ENCODE measurements at regions not wholly inside any gene's neighbourhood (a gene's known extent, or its start where the extent isn't known, plus 50 kb on each side); places are given as distances from the start of the nearest gene placed in this dataset.

GRCh38 chr2:194826241-194826640 is 830.8 kb upstream of the SLC39A10 start:
- DNase-seq, result no peak
- Histone ChIP-seq H3K9me2 (replicated peaks; ENCODE audit: insufficient read depth, low read length) (no peaks in the 10 kb centered on the region), H3K4me2 (ENCODE audit: low read depth, low read length) (no peak overlapping the region)

DNA sequence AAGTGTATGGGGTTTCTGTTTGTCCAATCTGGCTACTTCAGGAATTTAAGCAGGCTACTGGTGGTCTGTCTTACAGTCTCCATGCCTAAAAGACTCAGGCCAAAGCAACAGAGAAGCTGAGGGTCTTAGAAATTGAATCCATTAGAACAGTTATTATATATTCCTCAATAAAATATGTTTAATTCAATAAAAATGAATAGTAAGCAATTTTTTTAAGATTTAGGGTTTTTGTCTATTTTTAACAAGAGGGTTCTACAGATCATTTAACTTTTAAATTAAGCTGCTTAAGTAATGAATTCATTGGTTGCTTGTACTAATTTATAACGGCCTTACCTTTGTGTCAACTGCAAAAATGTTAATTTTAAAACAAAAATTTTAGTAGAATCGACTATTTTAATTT is 832.6 kb upstream of the SLC39A10 start:
- Histone ChIP-seq H3F3A (ENCODE audit: insufficient read depth, low read length) (no peaks in the 10 kb centered on the region), H3K9me3 (replicated peaks; ENCODE audit: insufficient read depth, low read length) (no peaks in the 10 kb centered on the region), H3K27me3 (replicated peaks; ENCODE audit: insufficient read depth, low read length) (no peaks in the 10 kb centered on the region), H3K9ac (ENCODE audit: low read length) (no peak overlapping the region), H3K4me2 (ENCODE audit: low read depth, low read length) (no peak overlapping the region), H3K9me2 (replicated peaks; ENCODE audit: insufficient read depth, low read length) (no peaks in the 10 kb centered on the region), H3K4me3 (ENCODE audit: low read length) (no peak overlapping the region), H3K36me3 (replicated peaks; ENCODE audit: insufficient read depth, low read length) (no peaks in the 10 kb centered on the region), H2AFZ (ENCODE audit: low read length) (no peak overlapping the region), H4K20me1 (ENCODE audit: insufficient read depth, low read length) (no peaks in the 10 kb centered on the region), H3K79me2 (ENCODE audit: low read length) (no peaks in the 10 kb centered on the region), H3K27ac (ENCODE audit: low read length) (no peak overlapping the region), H3K4me1 (ENCODE audit: low read length) (no peaks in the 10 kb centered on the region)
- TF ChIP-seq EZH2phosphoT487 (IDR thresholded peaks at IDR 0.05; ENCODE audit: low read length), result no peak
- TF ChIP-seq, protein P1, sequence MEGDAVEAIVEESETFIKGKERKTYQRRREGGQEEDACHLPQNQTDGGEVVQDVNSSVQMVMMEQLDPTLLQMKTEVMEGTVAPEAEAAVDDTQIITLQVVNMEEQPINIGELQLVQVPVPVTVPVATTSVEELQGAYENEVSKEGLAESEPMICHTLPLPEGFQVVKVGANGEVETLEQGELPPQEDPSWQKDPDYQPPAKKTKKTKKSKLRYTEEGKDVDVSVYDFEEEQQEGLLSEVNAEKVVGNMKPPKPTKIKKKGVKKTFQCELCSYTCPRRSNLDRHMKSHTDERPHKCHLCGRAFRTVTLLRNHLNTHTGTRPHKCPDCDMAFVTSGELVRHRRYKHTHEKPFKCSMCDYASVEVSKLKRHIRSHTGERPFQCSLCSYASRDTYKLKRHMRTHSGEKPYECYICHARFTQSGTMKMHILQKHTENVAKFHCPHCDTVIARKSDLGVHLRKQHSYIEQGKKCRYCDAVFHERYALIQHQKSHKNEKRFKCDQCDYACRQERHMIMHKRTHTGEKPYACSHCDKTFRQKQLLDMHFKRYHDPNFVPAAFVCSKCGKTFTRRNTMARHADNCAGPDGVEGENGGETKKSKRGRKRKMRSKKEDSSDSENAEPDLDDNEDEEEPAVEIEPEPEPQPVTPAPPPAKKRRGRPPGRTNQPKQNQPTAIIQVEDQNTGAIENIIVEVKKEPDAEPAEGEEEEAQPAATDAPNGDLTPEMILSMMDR (IDR thresholded peaks at IDR 0.05; ENCODE audit: low read length), result no peak
- no peak for TF ChIP-seq EZH2 (optimal IDR thresholded peaks at IDR 0.05; ENCODE audit: low read depth, low read length)
- no peak for DNase-seq

More at GRCh38 chr2:194826241-194826640, 830.8 kb upstream of the SLC39A10 start:
- no peaks in the 10 kb centered on the region for H3K79me2 ChIP-seq (ENCODE audit: low read length)
- no peak overlapping the region for H2AFZ ChIP-seq (ENCODE audit: low read length)
- H4K20me1 ChIP-seq (ENCODE audit: insufficient read depth, low read length), result no peaks in the 10 kb centered on the region
- H3K27ac ChIP-seq (ENCODE audit: low read length), result no peak overlapping the region
- no peak overlapping the region for H3K4me3 ChIP-seq (ENCODE audit: low read length)
- TF ChIP-seq EZH2phosphoT487 (IDR thresholded peaks at IDR 0.05; ENCODE audit: low read length) (no peak), EZH2 (optimal IDR thresholded peaks at IDR 0.05; ENCODE audit: low read depth, low read length) (no peak)
- TF ChIP-seq, protein P1 (IDR thresholded peaks at IDR 0.05; ENCODE audit: low read length), result no peak
- no peaks in the 10 kb centered on the region for H3K36me3 ChIP-seq (replicated peaks; ENCODE audit: insufficient read depth, low read length)
- H3K9me3 ChIP-seq (replicated peaks; ENCODE audit: insufficient read depth, low read length), result no peaks in the 10 kb centered on the region
- H3F3A ChIP-seq (ENCODE audit: insufficient read depth, low read length), result no peaks in the 10 kb centered on the region
- no peak overlapping the region for H3K9ac ChIP-seq (ENCODE audit: low read length)
- H3K27me3 ChIP-seq (replicated peaks; ENCODE audit: insufficient read depth, low read length), result no peaks in the 10 kb centered on the region
- H3K4me1 ChIP-seq (ENCODE audit: low read length), result no peaks in the 10 kb centered on the region

DNA sequence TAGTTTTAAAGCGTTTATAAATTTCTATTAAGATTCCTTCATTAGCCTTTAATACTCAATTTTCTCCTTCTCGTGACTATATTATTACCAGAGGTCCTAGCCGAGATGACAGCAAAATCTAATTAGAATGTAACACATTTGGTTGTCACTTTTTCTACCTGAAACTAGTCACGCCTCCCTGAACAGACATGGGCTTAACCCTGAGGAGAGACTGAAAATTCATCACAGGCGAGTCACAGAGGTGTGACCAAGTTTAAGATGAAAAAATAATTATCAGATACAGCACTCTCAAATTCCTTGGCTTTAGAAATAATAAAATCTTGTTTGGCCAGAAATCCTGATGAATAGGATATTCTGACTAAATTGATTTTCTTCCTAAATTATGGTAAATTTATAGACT is 834.4 kb upstream of the SLC39A10 start:
- Histone ChIP-seq H3K4me1 (ENCODE audit: low read length) (no peaks in the 10 kb centered on the region), H3K4me3 (ENCODE audit: low read length) (no peak overlapping the region), H3K9me3 (replicated peaks; ENCODE audit: insufficient read depth, low read length) (no peaks in the 10 kb centered on the region), H4K20me1 (ENCODE audit: insufficient read depth, low read length) (no peaks in the 10 kb centered on the region), H3K9ac (ENCODE audit: low read length) (no peak overlapping the region), H3K9me2 (replicated peaks; ENCODE audit: insufficient read depth, low read length) (no peaks in the 10 kb centered on the region), H3K4me2 (ENCODE audit: low read depth, low read length) (no peak overlapping the region), H3K79me2 (ENCODE audit: low read length) (no peaks in the 10 kb centered on the region), H3K27me3 (replicated peaks; ENCODE audit: insufficient read depth, low read length) (no peaks in the 10 kb centered on the region), H3K36me3 (replicated peaks; ENCODE audit: insufficient read depth, low read length) (no peaks in the 10 kb centered on the region), H3F3A (ENCODE audit: insufficient read depth, low read length) (no peaks in the 10 kb centered on the region), H2AFZ (ENCODE audit: low read length) (no peak overlapping the region), H3K27ac (ENCODE audit: low read length) (no peak overlapping the region)
- TF ChIP-seq, protein P1 (IDR thresholded peaks at IDR 0.05; ENCODE audit: low read length), result no peak
- TF ChIP-seq EZH2 (optimal IDR thresholded peaks at IDR 0.05; ENCODE audit: low read depth, low read length) (no peak), EZH2phosphoT487 (IDR thresholded peaks at IDR 0.05; ENCODE audit: low read length) (no peak)
- no peak for DNase-seq
